ENCODE measurements at regions not wholly inside any gene's neighbourhood (a gene's known extent, or its start where the extent isn't known, plus 50 kb on each side); places are given as distances from the start of the nearest gene placed in this dataset.

GRCh38 chr11:82676483-82677094, 57.1 kb downstream of the FAM181B start:
- Histone ChIP-seq H3K36me3 (no peaks in the 10 kb centered on the region), H3K4me3 (no peak overlapping the region), H3K9me3 (no peaks in the 10 kb centered on the region), H3K27me3 (no peaks in the 10 kb centered on the region), H3K4me1 (no peaks in the 10 kb centered on the region), H3K27ac (no peak overlapping the region)
- ATAC-seq (no peak), DNase-seq (no peak)
- TF ChIP-seq CTCF (IDR thresholded peaks at IDR 0.05 in 4 of 5, conservative IDR thresholded peaks at IDR 0.05 in 1 of 5) (peak in 2 of 5 experiments; percentile 9 to 25), POLR2A (IDR thresholded peaks at IDR 0.05) (no peak)
- in situ Hi-C loops (cut with MboI; ENCODE audit: low sequenced_read_pairs in 4 of 4): loop anchor here in 1 of 4 donors (25.0 kb wide), 1 partner anchor 1039 kb away; no protein-coding TSS in a partner anchor
- intact Hi-C loops (cut with DNase I; ENCODE audit: low total_unique reads): no loop called here

- H3K36me3 ChIP-seq: no peaks in the 10 kb centered on the region
- no peaks in the 10 kb centered on the region for H3K9me3 ChIP-seq
- H3K27ac ChIP-seq: no peak overlapping the region
- no peak for ATAC-seq
- TF ChIP-seq CTCF (IDR thresholded peaks at IDR 0.05 in 4 of 5, conservative IDR thresholded peaks at IDR 0.05 in 1 of 5) (no peak), POLR2A (IDR thresholded peaks at IDR 0.05) (no peak)
- no peak overlapping the region for H3K4me3 ChIP-seq
- no peak for DNase-seq
- no peaks in the 10 kb centered on the region for H3K4me1 ChIP-seq
- in situ Hi-C loops (cut with MboI; ENCODE audit: low sequenced_read_pairs in 4 of 4) (loop anchor here in 1 of 4 donors (25.0 kb wide), 1 partner anchor 1039 kb away; no protein-coding TSS in a partner anchor), intact Hi-C loops (cut with DNase I; ENCODE audit: low total_unique reads) (no loop called here)
- H3K27me3 ChIP-seq: no peaks in the 10 kb centered on the region
These were observed 57.8 kb downstream of the FAM181B start for GRCh38 chr11:82675838-82676237.

GRCh38 chr11:82673631-82674030, 60.0 kb downstream of the FAM181B start:
- intact Hi-C loops (cut with DNase I; ENCODE audit: low total_unique reads): no loop called here
- Histone ChIP-seq H3K36me3 (no peaks in the 10 kb centered on the region), H3K27ac (no peak overlapping the region), H3K9me3 (no peaks in the 10 kb centered on the region), H3K27me3 (no peaks in the 10 kb centered on the region), H3K4me3 (no peak overlapping the region), H3K4me1 (no peaks in the 10 kb centered on the region)
- in situ Hi-C loops (cut with MboI; ENCODE audit: low sequenced_read_pairs in 4 of 4): no loop called here
- no peak for DNase-seq
- no peak for TF ChIP-seq CTCF (IDR thresholded peaks at IDR 0.05 in 4 of 5, conservative IDR thresholded peaks at IDR 0.05 in 1 of 5)
- TF ChIP-seq POLR2A (IDR thresholded peaks at IDR 0.05): no peak
- ATAC-seq: no peak

GRCh38 chr11:82671451-82671850, 62.2 kb downstream of the FAM181B start:
- DNase-seq (no peak), ATAC-seq (no peak)
- H3K36me3 ChIP-seq: no peaks in the 10 kb centered on the region
- H3K9me3 ChIP-seq: no peaks in the 10 kb centered on the region
- no peak overlapping the region for H3K27ac ChIP-seq
- H3K27me3 ChIP-seq: no peaks in the 10 kb centered on the region
- in situ Hi-C loops (cut with MboI; ENCODE audit: low sequenced_read_pairs in 4 of 4) (no loop called here), intact Hi-C loops (cut with DNase I; ENCODE audit: low total_unique reads) (no loop called here)
- no peak overlapping the region for H3K4me3 ChIP-seq
- no peak for TF ChIP-seq CTCF (IDR thresholded peaks at IDR 0.05 in 4 of 5, conservative IDR thresholded peaks at IDR 0.05 in 1 of 5)
- no peak for TF ChIP-seq POLR2A (IDR thresholded peaks at IDR 0.05)
- no peaks in the 10 kb centered on the region for H3K4me1 ChIP-seq

- H3K36me3 ChIP-seq: no peaks in the 10 kb centered on the region
- H3K4me3 ChIP-seq: no peak overlapping the region
- DNase-seq (no peak), ATAC-seq (no peak)
- H3K27me3 ChIP-seq: no peaks in the 10 kb centered on the region
- H3K27ac ChIP-seq: no peak overlapping the region
- intact Hi-C loops (cut with DNase I; ENCODE audit: low total_unique reads) (no loop called here), in situ Hi-C loops (cut with MboI; ENCODE audit: low sequenced_read_pairs in 4 of 4) (no loop called here)
- no peaks in the 10 kb centered on the region for H3K4me1 ChIP-seq
- no peak for TF ChIP-seq POLR2A (IDR thresholded peaks at IDR 0.05)
- no peak for TF ChIP-seq CTCF (IDR thresholded peaks at IDR 0.05 in 4 of 5, conservative IDR thresholded peaks at IDR 0.05 in 1 of 5)
- H3K9me3 ChIP-seq: no peaks in the 10 kb centered on the region
These were observed 70.1 kb downstream of the FAM181B start for GRCh38 chr11:82663535-82663934.

Data from gastrocnemius medialis (tissue), 4 donors.